CD4-positive, CD25-positive, alpha-beta regulatory T cell (primary cell): ENCODE measurements at regions not wholly inside any gene's neighbourhood (a gene's known extent, or its start where the extent isn't known, plus 50 kb on each side); places are given as distances from the start of the nearest gene placed in this dataset.

Experiments
- ATAC-seq, 2 donors: fragments of 150-1000 bp; cut with Tn5 transposase; one replicate each; pipeline ENCODE4 v1.10.0; 2021; ENCODE audit warnings: low read depth in 2 of 2, moderate number of reproducible peaks in 2 of 2, moderate library complexity in 1 of 2
- DNase-seq, 3 donors: peaks; one replicate each; pipeline versions ENCODE4 v3.0.0 to v3.0.0-alpha.2; 2012 to 2022; ENCODE audit warnings: mixed read lengths in 1 of 3
- H3K27ac ChIP-seq: one replicate; pipeline ENCODE4 v1.7.0; 2013; ENCODE audit warnings: mild to moderate bottlenecking, low read length; ENCODE audit not compliant: insufficient read depth, poor library complexity, severe bottlenecking
- H3K27me3 ChIP-seq: one replicate; pipeline ENCODE4 v1.7.0; 2013; ENCODE audit warnings: low read length; ENCODE audit not compliant: control insufficient read depth, insufficient read depth
- H3K36me3 ChIP-seq: one replicate; pipeline ENCODE4 v1.7.0; 2013; ENCODE audit warnings: mild to moderate bottlenecking, low read length, moderate library complexity; ENCODE audit not compliant: control insufficient read depth, insufficient read depth
- H3K4me1 ChIP-seq: 2 replicates; pipeline ENCODE4 v1.7.0; 2013; ENCODE audit warnings: mild to moderate bottlenecking, low read length; ENCODE audit not compliant: insufficient read depth, control insufficient read depth, poor library complexity, severe bottlenecking
- H3K4me3 ChIP-seq: one replicate; pipeline ENCODE4 v1.7.0; 2013; ENCODE audit warnings: low read depth, mild to moderate bottlenecking, low read length, moderate library complexity
- H3K9me3 ChIP-seq, 2 experiments: 1 replicate in 1 of 2; 2 replicates in 1 of 2; pipeline ENCODE4 v1.7.0; 2013; ENCODE audit warnings: low read length in 2 of 2, mild to moderate bottlenecking in 1 of 2, moderate library complexity in 1 of 2; ENCODE audit not compliant: control insufficient read depth in 2 of 2
- H3K27ac Mint-ChIP-seq, 3 donors: one replicate each; pipeline ENCODE4 v1.8.0; 2020 to 2022; ENCODE audit warnings: mild to moderate bottlenecking in 3 of 3, mixed read lengths in 3 of 3, moderate library complexity in 2 of 3
- H3K27me3 Mint-ChIP-seq: one replicate; pipeline ENCODE4 v1.8.0; 2022; ENCODE audit warnings: mild to moderate bottlenecking, mixed read lengths
- H3K36me3 Mint-ChIP-seq: one replicate; pipeline ENCODE4 v1.8.0; 2020; ENCODE audit warnings: mixed read lengths
- H3K4me1 Mint-ChIP-seq, 4 donors: one replicate each; pipeline ENCODE4 v1.8.0; 2020 to 2022; ENCODE audit warnings: mixed read lengths in 4 of 4, mild to moderate bottlenecking in 1 of 4
- H3K4me3 Mint-ChIP-seq, 4 donors: one replicate each; pipeline ENCODE4 v1.8.0; 2020 to 2022; ENCODE audit warnings: mild to moderate bottlenecking in 4 of 4, mixed read lengths in 4 of 4, moderate library complexity in 3 of 4
- H3K9me3 Mint-ChIP-seq, 7 donors: one replicate each; pipeline ENCODE4 v1.8.0; 2020 to 2022; ENCODE audit warnings: mixed read lengths in 7 of 7, mild to moderate bottlenecking in 3 of 7, moderate library complexity in 2 of 7

DNA sequence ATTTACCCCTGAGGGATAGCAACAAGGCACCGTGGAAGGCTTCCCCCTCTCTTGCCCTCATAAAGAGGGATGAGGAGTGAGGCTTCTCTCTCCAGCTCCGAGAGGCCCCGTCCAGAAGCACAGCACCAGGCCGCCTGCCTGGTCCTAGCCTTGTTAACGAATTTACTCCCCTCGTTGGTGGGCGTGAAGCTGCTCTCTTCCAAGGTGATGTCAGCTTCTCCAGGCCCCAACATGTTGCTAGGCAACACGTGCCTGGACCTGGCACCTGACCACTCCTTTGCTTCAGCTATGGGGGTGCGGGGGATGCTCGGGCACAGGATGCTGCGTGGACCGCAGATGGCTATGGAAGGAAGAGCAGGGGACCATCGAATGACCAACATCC, 135.2 kb upstream of the MGMT start:
- Mint-ChIP-seq H3K4me1 (peaks cover 0 to 9% (median 2%) of the 10 kb centered on the region in 4 donors), H3K36me3 (no peaks in the 10 kb centered on the region), H3K9me3 (peaks cover 0 to 1% (median 0%) of the 10 kb centered on the region in 7 donors), H3K27ac (no peak overlapping the region), H3K27me3 (peaks cover 4% of the 10 kb centered on the region), H3K4me3 (no peak overlapping the region)
- H3K27me3 ChIP-seq = no peaks in the 10 kb centered on the region
- peaks cover 3% of the 10 kb centered on the region for H3K4me1 ChIP-seq
- H3K36me3 ChIP-seq = no peaks in the 10 kb centered on the region
- ATAC-seq (no peak), DNase-seq (no peak)
- no peak overlapping the region for H3K4me3 ChIP-seq
- no peak overlapping the region for H3K27ac ChIP-seq
- no peaks in the 10 kb centered on the region for H3K9me3 ChIP-seq

DNA sequence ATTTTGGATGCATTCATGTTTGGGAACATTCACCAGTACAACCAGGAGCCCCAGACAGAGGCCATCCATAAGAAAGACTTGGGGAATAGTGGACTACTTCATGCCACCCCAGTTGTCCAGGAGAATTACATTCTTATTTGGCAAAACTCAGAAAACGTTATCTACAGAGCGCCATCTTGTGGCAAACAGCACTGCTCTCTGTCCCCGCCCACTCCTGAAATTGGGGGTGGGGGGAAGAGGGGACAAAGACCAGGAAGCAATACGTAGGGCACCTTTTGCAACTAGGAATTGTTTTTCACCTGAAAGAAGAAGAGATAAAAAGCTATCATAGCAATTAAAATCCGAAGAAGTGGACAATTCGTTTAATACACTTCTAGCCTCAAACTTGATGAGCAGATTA, 134.6 kb upstream of the MGMT start:
- H3K4me1 ChIP-seq = peaks cover 3% of the 10 kb centered on the region
- H3K9me3 ChIP-seq = no peaks in the 10 kb centered on the region
- no peaks in the 10 kb centered on the region for H3K36me3 Mint-ChIP-seq
- H3K4me3 ChIP-seq = no peak overlapping the region
- no peak for ATAC-seq
- H3K27ac Mint-ChIP-seq = peak overlapping the region in 1 of 3 donors; percentile 58
- peak overlapping the region in 1 of 4 donors; percentile 58 for H3K4me3 Mint-ChIP-seq
- no peaks in the 10 kb centered on the region for H3K36me3 ChIP-seq
- H3K27ac ChIP-seq = no peak overlapping the region
- H3K27me3 ChIP-seq = no peaks in the 10 kb centered on the region
- peaks cover 0 to 9% (median 2%) of the 10 kb centered on the region in 4 donors for H3K4me1 Mint-ChIP-seq
- DNase-seq = peak; percentile 9 to 49 (median 42)
- H3K9me3 Mint-ChIP-seq = peaks cover 0 to 1% (median 0%) of the 10 kb centered on the region in 7 donors
- H3K27me3 Mint-ChIP-seq = peaks cover 4% of the 10 kb centered on the region

DNA sequence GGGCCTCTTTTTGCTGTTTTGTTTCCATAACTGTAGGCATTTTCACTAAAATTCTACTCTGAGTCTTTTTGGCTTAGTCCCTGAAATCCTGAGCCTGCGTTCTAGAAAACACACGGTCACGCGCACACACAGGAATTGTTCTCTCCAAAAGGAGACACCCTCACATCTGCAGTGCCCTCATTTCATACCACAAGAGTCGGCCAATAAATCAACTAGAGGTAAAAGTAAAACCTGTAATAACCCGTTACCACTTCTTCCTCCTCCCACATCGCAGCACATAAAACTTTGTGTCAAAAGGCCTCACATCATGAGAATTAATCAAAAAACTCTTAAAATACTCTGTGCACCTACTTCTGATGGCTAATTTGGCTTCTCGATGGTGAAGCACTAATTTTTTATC, 133.3 kb upstream of the MGMT start:
- Mint-ChIP-seq H3K9me3 (peaks cover 0 to 1% (median 0%) of the 10 kb centered on the region in 7 donors), H3K4me3 (no peak overlapping the region), H3K27me3 (peaks cover 11% of the 10 kb centered on the region), H3K36me3 (no peaks in the 10 kb centered on the region), H3K4me1 (peaks cover 0 to 9% (median 2%) of the 10 kb centered on the region in 4 donors), H3K27ac (no peak overlapping the region)
- H3K27ac ChIP-seq = no peak overlapping the region
- no peaks in the 10 kb centered on the region for H3K27me3 ChIP-seq
- peaks cover 3% of the 10 kb centered on the region for H3K4me1 ChIP-seq
- ATAC-seq (no peak), DNase-seq (no peak)
- H3K9me3 ChIP-seq = no peaks in the 10 kb centered on the region
- H3K36me3 ChIP-seq = no peaks in the 10 kb centered on the region
- no peak overlapping the region for H3K4me3 ChIP-seq

DNA sequence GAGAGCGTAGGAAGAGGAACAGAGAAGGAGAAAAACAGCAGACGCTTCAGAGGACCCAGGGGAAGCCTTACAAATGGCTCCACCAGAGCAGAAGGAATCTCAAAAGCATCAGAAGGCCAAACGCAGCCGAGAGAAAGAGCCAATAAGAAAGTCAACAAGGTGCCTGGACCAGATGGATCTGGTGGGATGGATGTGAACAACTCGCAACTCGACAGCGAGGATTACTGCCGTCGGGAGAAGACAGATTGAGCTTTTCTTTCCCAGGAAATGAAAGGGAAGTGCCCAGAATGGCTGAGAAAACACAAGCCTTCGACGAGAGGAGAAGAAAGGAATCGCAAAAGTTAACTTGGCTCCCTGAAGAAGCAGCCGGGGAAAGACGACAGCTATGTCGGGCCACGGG, 132.8 kb upstream of the MGMT start:
- H3K9me3 Mint-ChIP-seq = peaks cover 0 to 1% (median 0%) of the 10 kb centered on the region in 7 donors
- H3K4me1 Mint-ChIP-seq = peaks cover 0 to 9% (median 2%) of the 10 kb centered on the region in 4 donors
- H3K36me3 Mint-ChIP-seq = no peaks in the 10 kb centered on the region
- Histone ChIP-seq H3K27me3 (no peaks in the 10 kb centered on the region), H3K9me3 (no peaks in the 10 kb centered on the region), H3K36me3 (no peaks in the 10 kb centered on the region), H3K4me3 (no peak overlapping the region), H3K27ac (no peak overlapping the region), H3K4me1 (peaks cover 3% of the 10 kb centered on the region)
- DNase-seq (no peak), ATAC-seq (no peak)
- no peak overlapping the region for H3K27ac Mint-ChIP-seq
- H3K27me3 Mint-ChIP-seq = peaks cover 11% of the 10 kb centered on the region
- no peak overlapping the region for H3K4me3 Mint-ChIP-seq

DNA sequence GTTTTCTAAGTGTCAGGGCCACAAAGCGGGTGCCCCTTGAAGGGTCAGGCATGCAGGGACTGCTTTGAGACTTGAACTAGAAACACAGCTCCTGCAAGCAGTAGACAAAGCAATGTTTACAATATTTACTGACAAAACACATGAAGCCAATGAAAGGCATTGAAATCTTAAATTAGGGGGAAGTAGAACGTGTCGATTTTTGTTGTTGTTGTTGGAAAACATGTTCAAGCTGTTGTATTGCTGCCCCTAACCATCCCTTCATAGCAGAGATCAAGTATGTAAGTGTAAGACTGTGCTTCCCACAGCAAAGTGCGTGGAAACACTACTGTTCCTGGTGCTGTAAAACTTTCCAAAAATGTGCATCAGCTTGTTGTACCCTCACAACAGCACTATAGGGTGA, 131.6 kb upstream of the MGMT start:
- Histone ChIP-seq H3K4me1 (peaks cover 3% of the 10 kb centered on the region), H3K27me3 (no peaks in the 10 kb centered on the region), H3K36me3 (no peaks in the 10 kb centered on the region), H3K4me3 (no peak overlapping the region), H3K9me3 (no peaks in the 10 kb centered on the region), H3K27ac (no peak overlapping the region)
- no peak overlapping the region for H3K4me3 Mint-ChIP-seq
- H3K27me3 Mint-ChIP-seq = peaks cover 11% of the 10 kb centered on the region
- no peak overlapping the region for H3K27ac Mint-ChIP-seq
- DNase-seq (no peak), ATAC-seq (no peak)
- H3K9me3 Mint-ChIP-seq = peaks cover 0 to 1% (median 0%) of the 10 kb centered on the region in 7 donors
- H3K4me1 Mint-ChIP-seq = peaks cover 0 to 9% (median 2%) of the 10 kb centered on the region in 4 donors
- no peaks in the 10 kb centered on the region for H3K36me3 Mint-ChIP-seq

DNA sequence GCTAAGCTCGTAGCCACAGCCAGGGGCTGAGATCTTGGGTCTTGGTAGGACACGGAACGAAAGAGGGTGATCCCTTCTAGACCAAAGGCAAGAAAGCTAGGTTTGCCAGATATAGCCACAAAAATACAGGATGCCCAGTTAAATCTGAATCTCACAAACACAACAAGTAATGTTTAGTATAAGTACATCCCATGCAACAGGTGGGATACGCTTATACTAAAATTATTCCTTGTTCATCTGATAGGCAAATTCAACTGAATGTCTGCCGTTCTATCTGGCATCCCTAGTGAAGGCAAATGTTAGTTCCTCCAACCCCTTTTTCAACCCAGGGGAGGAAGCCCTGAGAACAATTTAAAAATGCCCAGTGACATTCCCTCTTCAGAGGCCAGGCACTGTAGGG, 131.1 kb upstream of the MGMT start:
- peaks cover 0 to 1% (median 0%) of the 10 kb centered on the region in 7 donors for H3K9me3 Mint-ChIP-seq
- no peak for DNase-seq
- H3K4me1 ChIP-seq = peaks cover 3% of the 10 kb centered on the region
- ATAC-seq = no peak
- no peak overlapping the region for H3K4me3 Mint-ChIP-seq
- no peaks in the 10 kb centered on the region for H3K36me3 Mint-ChIP-seq
- no peak overlapping the region for H3K27ac ChIP-seq
- H3K4me1 Mint-ChIP-seq = peaks cover 0 to 9% (median 2%) of the 10 kb centered on the region in 4 donors
- H3K27me3 ChIP-seq = no peaks in the 10 kb centered on the region
- H3K9me3 ChIP-seq = no peaks in the 10 kb centered on the region
- no peak overlapping the region for H3K27ac Mint-ChIP-seq
- H3K4me3 ChIP-seq = no peak overlapping the region
- peaks cover 11% of the 10 kb centered on the region for H3K27me3 Mint-ChIP-seq
- no peaks in the 10 kb centered on the region for H3K36me3 ChIP-seq

DNA sequence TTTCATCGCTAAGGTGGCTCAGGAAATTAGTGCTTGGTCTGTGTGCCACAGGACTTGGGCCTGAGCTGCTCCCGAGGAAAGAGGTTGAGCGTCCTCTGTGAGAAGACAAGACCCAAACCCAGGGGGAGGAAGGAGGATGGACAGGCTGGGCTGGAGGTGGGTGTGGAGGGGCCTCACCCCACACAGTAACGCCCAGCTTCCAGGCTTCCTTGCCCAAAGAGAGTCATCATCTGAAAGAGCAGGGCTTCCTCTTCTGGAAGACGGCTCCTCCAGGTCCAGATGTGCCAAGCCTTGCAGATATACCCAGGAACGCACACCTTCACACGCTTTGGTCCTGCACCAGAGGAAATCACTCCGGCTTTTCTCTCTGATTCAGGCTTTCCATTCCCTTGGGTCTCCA, 127.8 kb upstream of the MGMT start:
- no peak overlapping the region for H3K4me3 Mint-ChIP-seq
- Histone ChIP-seq H3K27me3 (no peaks in the 10 kb centered on the region), H3K4me3 (no peak overlapping the region), H3K27ac (no peak overlapping the region), H3K9me3 (no peaks in the 10 kb centered on the region), H3K4me1 (no peaks in the 10 kb centered on the region), H3K36me3 (no peaks in the 10 kb centered on the region)
- no peak for ATAC-seq
- no peaks in the 10 kb centered on the region for H3K4me1 Mint-ChIP-seq
- peaks cover 7% of the 10 kb centered on the region for H3K27me3 Mint-ChIP-seq
- no peak for DNase-seq
- H3K27ac Mint-ChIP-seq = no peak overlapping the region
- no peaks in the 10 kb centered on the region for H3K36me3 Mint-ChIP-seq
- H3K9me3 Mint-ChIP-seq = peaks cover 0 to 1% (median 0%) of the 10 kb centered on the region in 7 donors

DNA sequence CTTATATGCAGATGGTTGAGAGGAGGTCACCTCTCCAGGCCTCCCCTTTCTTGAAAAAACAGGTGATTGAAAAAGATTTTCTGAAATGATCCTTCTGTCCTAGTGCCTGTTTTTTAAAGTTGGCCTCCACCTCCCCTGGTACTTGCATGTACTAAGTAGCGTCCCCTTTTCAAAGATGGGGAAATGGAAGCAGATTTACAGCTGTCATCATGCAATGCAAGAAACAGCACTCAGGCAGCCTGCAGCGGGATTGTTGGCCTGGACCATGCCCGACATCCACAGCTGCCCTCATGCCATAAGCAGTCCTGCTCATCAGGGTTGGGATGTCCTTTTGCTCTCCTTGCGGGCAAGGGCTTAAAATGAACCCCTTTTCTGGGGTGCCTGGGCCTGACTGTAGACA, 127.2 kb upstream of the MGMT start:
- Mint-ChIP-seq H3K36me3 (no peaks in the 10 kb centered on the region), H3K27me3 (peaks cover 13% of the 10 kb centered on the region), H3K9me3 (peaks cover 0 to 1% (median 0%) of the 10 kb centered on the region in 7 donors), H3K27ac (no peak overlapping the region), H3K4me1 (no peaks in the 10 kb centered on the region), H3K4me3 (no peak overlapping the region)
- Histone ChIP-seq H3K4me1 (no peaks in the 10 kb centered on the region), H3K4me3 (no peak overlapping the region), H3K36me3 (no peaks in the 10 kb centered on the region), H3K27me3 (no peaks in the 10 kb centered on the region), H3K27ac (no peak overlapping the region), H3K9me3 (no peaks in the 10 kb centered on the region)
- DNase-seq (no peak), ATAC-seq (no peak)
